ENCODE measurements at regions not wholly inside any gene's neighbourhood (a gene's known extent, or its start where the extent isn't known, plus 50 kb on each side); places are given as distances from the start of the nearest gene placed in this dataset.

DNA sequence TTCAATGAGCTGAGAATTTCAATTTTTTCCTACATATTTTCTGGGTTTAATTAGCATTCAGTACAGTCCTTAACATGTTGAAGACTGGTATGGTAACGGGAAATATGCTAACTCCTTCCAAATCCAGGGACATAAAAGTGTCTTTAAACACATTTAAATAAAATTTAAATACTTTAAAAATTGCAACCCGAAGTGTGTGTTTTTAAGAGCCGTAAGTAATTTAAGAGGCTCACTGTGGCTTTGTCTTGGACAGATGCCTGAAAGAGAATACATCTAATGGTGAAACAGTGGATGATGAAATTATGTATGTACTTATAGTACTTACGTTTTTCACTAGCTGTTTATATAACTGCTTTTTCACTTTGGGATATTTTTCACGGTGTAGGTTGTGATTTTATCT is 687.3 kb upstream of the CELF2 start:
- Histone ChIP-seq H3K27ac (no peak overlapping the region), H3K4me3 (no peak overlapping the region), H3K27me3 (no peaks in the 10 kb centered on the region), H3K9me3 (no peaks in the 10 kb centered on the region), H3K4me1 (no peaks in the 10 kb centered on the region), H3K36me3 (no peaks in the 10 kb centered on the region)
- 65 to 74% methylated on average over 5 of the region's 5 CpGs for WGBS, 2 donors
- TF ChIP-seq, protein P1, sequence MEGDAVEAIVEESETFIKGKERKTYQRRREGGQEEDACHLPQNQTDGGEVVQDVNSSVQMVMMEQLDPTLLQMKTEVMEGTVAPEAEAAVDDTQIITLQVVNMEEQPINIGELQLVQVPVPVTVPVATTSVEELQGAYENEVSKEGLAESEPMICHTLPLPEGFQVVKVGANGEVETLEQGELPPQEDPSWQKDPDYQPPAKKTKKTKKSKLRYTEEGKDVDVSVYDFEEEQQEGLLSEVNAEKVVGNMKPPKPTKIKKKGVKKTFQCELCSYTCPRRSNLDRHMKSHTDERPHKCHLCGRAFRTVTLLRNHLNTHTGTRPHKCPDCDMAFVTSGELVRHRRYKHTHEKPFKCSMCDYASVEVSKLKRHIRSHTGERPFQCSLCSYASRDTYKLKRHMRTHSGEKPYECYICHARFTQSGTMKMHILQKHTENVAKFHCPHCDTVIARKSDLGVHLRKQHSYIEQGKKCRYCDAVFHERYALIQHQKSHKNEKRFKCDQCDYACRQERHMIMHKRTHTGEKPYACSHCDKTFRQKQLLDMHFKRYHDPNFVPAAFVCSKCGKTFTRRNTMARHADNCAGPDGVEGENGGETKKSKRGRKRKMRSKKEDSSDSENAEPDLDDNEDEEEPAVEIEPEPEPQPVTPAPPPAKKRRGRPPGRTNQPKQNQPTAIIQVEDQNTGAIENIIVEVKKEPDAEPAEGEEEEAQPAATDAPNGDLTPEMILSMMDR (IDR thresholded peaks at IDR 0.05) = no peak
- TF ChIP-seq EP300 (IDR thresholded peaks at IDR 0.05) (no peak), POLR2AphosphoS5 (IDR thresholded peaks at IDR 0.05) (no peak), POLR2A (IDR thresholded peaks at IDR 0.05) (no peak)
- DNase-seq = no peak
- intact Hi-C loops (cut with DNase I) = no loop called here

DNA sequence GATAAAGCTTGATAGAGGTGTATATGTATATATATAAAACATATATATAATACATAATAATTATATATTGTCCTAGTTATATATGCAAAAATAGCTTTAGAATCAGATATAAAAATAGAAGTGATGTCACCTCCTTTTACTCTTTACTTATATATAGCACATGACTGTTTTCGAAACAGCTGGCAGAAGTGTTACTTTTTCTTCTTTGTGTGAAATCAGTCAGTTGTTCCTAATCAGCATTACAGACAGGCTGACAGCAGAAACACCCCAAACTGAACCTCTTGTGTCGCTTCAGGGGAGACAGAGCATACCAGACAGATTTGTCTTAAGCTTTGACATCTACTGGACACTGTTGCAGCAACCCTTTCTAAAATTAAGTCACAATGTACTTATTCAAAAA is 684.9 kb upstream of the CELF2 start:
- no peak for DNase-seq
- Histone ChIP-seq H3K4me3 (no peak overlapping the region), H3K27ac (no peak overlapping the region), H3K9me3 (no peaks in the 10 kb centered on the region), H3K4me1 (no peaks in the 10 kb centered on the region), H3K27me3 (no peaks in the 10 kb centered on the region), H3K36me3 (no peaks in the 10 kb centered on the region)
- TF ChIP-seq POLR2A (IDR thresholded peaks at IDR 0.05) (no peak), POLR2AphosphoS5 (IDR thresholded peaks at IDR 0.05) (no peak), EP300 (IDR thresholded peaks at IDR 0.05) (no peak)
- TF ChIP-seq, protein P1 (IDR thresholded peaks at IDR 0.05) = no peak
- intact Hi-C loops (cut with DNase I) = no loop called here
- 81 to 89% methylated on average over 2 of the region's 2 CpGs for WGBS, 2 donors

DNA sequence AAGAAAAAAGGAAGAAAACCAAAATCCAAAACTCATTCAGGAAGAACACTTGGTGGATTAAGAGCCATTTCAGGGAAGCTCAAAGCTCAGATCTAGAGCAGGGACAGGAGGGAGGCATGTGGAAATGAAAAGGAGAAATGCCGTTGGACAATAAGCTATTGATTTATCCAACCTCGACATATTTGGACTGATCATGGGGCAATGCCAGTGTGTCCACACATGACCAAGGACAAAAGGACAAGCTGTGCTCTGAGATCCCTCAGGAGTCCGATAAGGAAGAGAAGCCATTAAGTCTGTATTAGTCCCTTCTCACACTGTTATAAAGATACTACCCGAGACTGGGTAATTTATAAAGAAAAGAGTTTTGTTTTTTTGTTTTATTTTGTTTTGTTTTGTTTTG is 684.0 kb upstream of the CELF2 start:
- Histone ChIP-seq H3K27me3 (no peaks in the 10 kb centered on the region), H3K9me3 (no peaks in the 10 kb centered on the region), H3K4me3 (no peak overlapping the region), H3K27ac (no peak overlapping the region), H3K4me1 (no peaks in the 10 kb centered on the region), H3K36me3 (no peaks in the 10 kb centered on the region)
- no peak for TF ChIP-seq POLR2AphosphoS5 (IDR thresholded peaks at IDR 0.05)
- TF ChIP-seq, protein P1 (IDR thresholded peaks at IDR 0.05) = no peak
- TF ChIP-seq POLR2A (IDR thresholded peaks at IDR 0.05) = no peak
- TF ChIP-seq EP300 (IDR thresholded peaks at IDR 0.05) = no peak
- intact Hi-C loops (cut with DNase I) = no loop called here
- WGBS, 2 donors = 82 to 91% methylated on average over 4 of the region's 4 CpGs
- no peak for DNase-seq

DNA sequence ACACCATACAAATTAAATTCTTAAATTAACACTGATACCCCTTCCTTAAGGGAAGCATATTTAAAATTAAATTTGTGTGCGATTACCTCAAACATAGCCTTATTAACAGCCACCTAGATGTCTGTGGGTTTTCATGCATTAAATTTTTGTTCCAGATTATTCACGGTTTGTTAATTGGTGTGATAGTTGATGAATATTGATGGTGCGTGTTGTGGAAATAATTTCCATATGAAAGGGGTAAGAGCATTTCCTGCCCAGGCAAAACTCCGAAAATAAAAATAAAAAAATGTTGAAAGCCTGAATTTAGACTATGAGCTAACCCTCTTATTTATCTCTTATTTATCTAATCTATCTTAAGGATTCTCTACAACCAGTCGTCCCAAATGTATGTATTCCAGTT is 679.3 kb upstream of the CELF2 start:
- intact Hi-C loops (cut with DNase I) = no loop called here
- Histone ChIP-seq H3K4me1 (no peaks in the 10 kb centered on the region), H3K4me3 (no peak overlapping the region), H3K27me3 (no peaks in the 10 kb centered on the region), H3K9me3 (no peaks in the 10 kb centered on the region), H3K27ac (no peak overlapping the region), H3K36me3 (no peaks in the 10 kb centered on the region)
- no peak for TF ChIP-seq EP300 (IDR thresholded peaks at IDR 0.05)
- TF ChIP-seq, protein P1 (IDR thresholded peaks at IDR 0.05) = no peak
- TF ChIP-seq POLR2A (IDR thresholded peaks at IDR 0.05) = no peak
- no peak for TF ChIP-seq POLR2AphosphoS5 (IDR thresholded peaks at IDR 0.05)
- WGBS, 2 donors = 83 to 84% methylated on average over 5 of the region's 5 CpGs
- no peak for DNase-seq

DNA sequence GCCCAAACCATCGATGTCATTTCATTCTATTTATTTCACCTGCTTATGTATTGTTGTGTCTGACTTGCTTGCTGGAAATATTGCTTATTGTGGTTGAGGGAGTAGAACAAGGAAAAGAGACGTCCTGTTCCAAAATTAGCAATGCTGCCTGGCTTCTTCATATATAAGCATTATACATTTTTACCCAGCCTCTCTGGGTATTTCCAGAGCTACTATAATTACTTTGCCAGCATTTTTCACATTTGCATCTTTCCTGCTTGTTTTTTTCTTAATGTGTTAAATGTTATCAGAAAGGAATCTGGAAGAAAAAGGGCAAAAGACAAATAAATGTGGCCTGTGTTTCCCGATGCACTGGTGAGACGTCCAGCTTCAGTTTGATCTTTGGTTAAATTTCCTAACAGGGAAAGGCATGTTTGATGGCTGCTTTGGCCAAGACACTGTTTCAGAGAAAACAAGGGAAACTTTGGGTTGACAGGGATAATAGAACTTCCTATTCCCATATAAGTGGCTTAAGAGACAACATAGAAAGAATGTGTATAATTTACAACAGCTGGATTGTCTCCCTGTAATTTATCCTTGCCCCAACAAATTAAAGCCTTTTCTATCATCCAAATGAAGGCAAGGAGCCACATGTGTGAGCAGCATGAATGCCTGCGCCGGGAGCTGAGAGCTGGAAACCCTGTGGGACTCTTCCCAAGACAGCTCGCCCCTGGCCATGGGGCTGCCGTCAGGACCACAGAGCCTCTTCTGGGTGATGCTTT is 671.1 kb upstream of the CELF2 start:
- H3K27me3 ChIP-seq = no peaks in the 10 kb centered on the region
- WGBS, 2 donors = 71 to 74% methylated on average over 8 of the region's 8 CpGs
- TF ChIP-seq POLR2AphosphoS5 (IDR thresholded peaks at IDR 0.05) (no peak), EP300 (IDR thresholded peaks at IDR 0.05) (no peak), POLR2A (IDR thresholded peaks at IDR 0.05) (no peak)
- TF ChIP-seq, protein P1 (IDR thresholded peaks at IDR 0.05) = no peak
- H3K9me3 ChIP-seq = no peaks in the 10 kb centered on the region
- DNase-seq = no peak
- H3K27ac ChIP-seq = no peak overlapping the region
- no peak overlapping the region for H3K4me3 ChIP-seq
- intact Hi-C loops (cut with DNase I) = no loop called here
- no peaks in the 10 kb centered on the region for H3K36me3 ChIP-seq
- no peaks in the 10 kb centered on the region for H3K4me1 ChIP-seq
